ENCODE measurements at regions not wholly inside any gene's neighbourhood (a gene's known extent, or its start where the extent isn't known, plus 50 kb on each side); places are given as distances from the start of the nearest gene placed in this dataset.

DNA sequence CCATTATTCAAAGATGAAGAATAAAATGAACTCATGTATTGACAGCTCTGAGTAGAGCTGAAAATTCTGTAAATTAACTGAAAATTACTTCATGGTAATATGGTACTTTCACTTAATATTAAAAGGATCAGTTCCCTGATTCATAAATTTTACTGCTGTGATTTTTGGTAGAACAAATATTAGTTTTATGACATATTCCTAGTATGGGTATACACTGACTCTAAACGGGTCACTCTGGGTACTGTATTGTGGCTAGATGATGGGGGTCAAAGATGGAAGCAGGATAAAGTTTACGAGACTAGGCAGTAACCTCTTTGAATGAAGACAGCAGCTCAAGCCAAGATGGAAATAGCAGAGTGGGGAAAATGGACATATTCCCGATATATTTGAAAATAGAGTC is 135.5 kb downstream of the NUAK1 start:
- no peak for DNase-seq (ENCODE audit: low read depth, low spot score)
- H3K4me3 ChIP-seq (ENCODE audit: low read depth, low read length), result no peak overlapping the region
- in situ Hi-C loops (cut with HindIII; ENCODE audit: low sequenced_read_pairs), result no loop called here
- TF ChIP-seq CTCF (IDR thresholded peaks at IDR 0.05; ENCODE audit: low read depth, low read length), result no peak

- H3K4me3 ChIP-seq (ENCODE audit: low read depth, low read length), result no peak overlapping the region
- TF ChIP-seq CTCF (IDR thresholded peaks at IDR 0.05; ENCODE audit: low read depth, low read length), result no peak
- in situ Hi-C loops (cut with HindIII; ENCODE audit: low sequenced_read_pairs), result no loop called here
- no peak for DNase-seq (ENCODE audit: low read depth, low spot score)
These were observed 134.5 kb downstream of the NUAK1 start for GRCh38 chr12:106004289-106004688.

DNA sequence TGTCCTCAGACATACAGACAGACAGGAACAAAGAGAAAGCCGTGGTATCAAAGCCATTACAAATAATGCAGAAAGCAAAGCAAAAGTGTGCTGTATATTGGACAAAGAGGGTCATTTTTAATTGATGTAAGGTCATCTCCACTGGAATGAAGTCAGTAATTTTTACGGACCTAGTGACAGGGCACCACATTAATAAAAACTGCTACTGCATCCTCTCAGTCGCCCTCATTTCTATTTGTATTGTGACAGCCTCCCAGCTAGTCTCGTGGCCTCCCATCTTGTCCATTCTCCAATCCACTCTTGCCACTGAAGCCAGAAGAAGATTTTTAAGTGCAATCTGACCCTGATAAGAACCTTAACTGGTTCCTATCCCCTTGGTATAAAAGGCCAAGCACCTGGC is 132.4 kb downstream of the NUAK1 start:
- H3K4me3 ChIP-seq (ENCODE audit: low read depth, low read length), result no peak overlapping the region
- in situ Hi-C loops (cut with HindIII; ENCODE audit: low sequenced_read_pairs), result no loop called here
- DNase-seq (ENCODE audit: low read depth, low spot score), result no peak
- no peak for TF ChIP-seq CTCF (IDR thresholded peaks at IDR 0.05; ENCODE audit: low read depth, low read length)

GRCh38 chr12:106006940-106007339 is 131.8 kb downstream of the NUAK1 start:
- no peak for TF ChIP-seq CTCF (IDR thresholded peaks at IDR 0.05; ENCODE audit: low read depth, low read length)
- in situ Hi-C loops (cut with HindIII; ENCODE audit: low sequenced_read_pairs), result no loop called here
- DNase-seq (ENCODE audit: low read depth, low spot score), result no peak
- H3K4me3 ChIP-seq (ENCODE audit: low read depth, low read length), result no peak overlapping the region

DNA sequence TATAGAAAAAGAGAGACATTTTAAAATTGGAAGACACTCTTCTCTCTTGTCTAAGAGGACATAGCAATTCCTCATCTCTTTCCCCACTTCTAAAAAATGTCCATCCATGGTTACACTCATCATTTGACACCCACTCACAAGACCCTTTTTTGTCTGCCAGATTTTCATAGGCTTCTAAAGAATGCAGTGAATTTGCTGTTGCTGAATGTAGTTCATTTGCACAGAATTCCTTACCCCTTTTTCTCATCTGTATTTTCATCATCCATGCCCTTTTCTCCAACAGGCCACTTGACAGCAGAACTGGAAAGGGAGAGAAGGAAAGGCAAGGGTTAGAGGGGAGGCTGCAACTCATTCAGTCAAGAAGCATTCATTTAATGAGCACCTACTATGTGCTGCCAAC is 128.0 kb downstream of the NUAK1 start:
- TF ChIP-seq CTCF (IDR thresholded peaks at IDR 0.05; ENCODE audit: low read depth, low read length), result no peak
- DNase-seq (ENCODE audit: low read depth, low spot score), result no peak
- in situ Hi-C loops (cut with HindIII; ENCODE audit: low sequenced_read_pairs), result no loop called here
- H3K4me3 ChIP-seq (ENCODE audit: low read depth, low read length), result no peak overlapping the region

Measured in astrocyte of the spinal cord (primary cell).